DND-41 (cell line): ENCODE measurements at regions not wholly inside any gene's neighbourhood (a gene's known extent, or its start where the extent isn't known, plus 50 kb on each side); places are given as distances from the start of the nearest gene placed in this dataset.

Experiments used
- ATAC-seq: fragments of 200-7000 bp; cut with Tn5 transposase; 3 replicates; pipeline ENCODE4 v1.9.1; 2021; ENCODE audit warnings: low read depth; ENCODE audit not compliant: insufficient read depth
- DNase-seq: peaks from one replicate; pipeline ENCODE4 v3.0.0-alpha.2; 2020
- H2AFZ ChIP-seq: 2 replicates; pipeline ENCODE4 v1.6.0; 2012; ENCODE audit warnings: low read depth, low read length
- H3K27ac ChIP-seq: 2 replicates; pipeline ENCODE4 v1.5.1; 2012; ENCODE audit warnings: low read length, inconsistent platforms
- H3K27me3 ChIP-seq: fragments of 200-600 bp; sonication (generic); 2 replicates; pipeline ENCODE4 v1.6.0; 2012; ENCODE audit warnings: low read length, mild to moderate bottlenecking, inconsistent platforms; ENCODE audit not compliant: insufficient read depth, poor library complexity
- H3K36me3 ChIP-seq: 2 replicates; pipeline ENCODE4 v1.5.1; 2012; ENCODE audit warnings: low read length, inconsistent platforms; ENCODE audit not compliant: insufficient read depth
- H3K4me1 ChIP-seq: 2 replicates; pipeline ENCODE4 v1.5.1; 2012; ENCODE audit warnings: mild to moderate bottlenecking, low read length; ENCODE audit not compliant: insufficient read depth
- H3K4me2 ChIP-seq: 2 replicates; pipeline ENCODE4 v1.6.0; 2012; ENCODE audit warnings: mild to moderate bottlenecking, moderate library complexity, low read length, inconsistent platforms; ENCODE audit not compliant: insufficient read depth
- H3K4me3 ChIP-seq, 2 experiments: fragments of 200-600 bp in 1 of 2; shearing (Covaris generic) in 1 of 2; 2 replicates each; pipeline ENCODE4 v1.5.1; 2012 to 2016; ENCODE audit warnings: inconsistent platforms in 2 of 2, low read length in 2 of 2, mild to moderate bottlenecking in 2 of 2, low read depth in 1 of 2, moderate library complexity in 1 of 2
- H3K79me2 ChIP-seq: 2 replicates; pipeline ENCODE4 v1.6.0; 2012; ENCODE audit warnings: low read length, inconsistent platforms; ENCODE audit not compliant: insufficient read depth
- H3K9ac ChIP-seq: 2 replicates; pipeline ENCODE4 v1.6.0; 2012; ENCODE audit warnings: low read depth, mild to moderate bottlenecking, inconsistent platforms, low read length, moderate library complexity
- H3K9me3 ChIP-seq: 2 replicates; pipeline ENCODE4 v1.5.1; 2012; ENCODE audit warnings: low read length, moderate library complexity, mild to moderate bottlenecking, inconsistent platforms; ENCODE audit not compliant: insufficient read depth, severe bottlenecking
- H4K20me1 ChIP-seq: 2 replicates; pipeline ENCODE4 v1.6.0; 2012; ENCODE audit warnings: low read length; ENCODE audit not compliant: insufficient read depth
- CTCF ChIP-seq: IDR thresholded peaks from 2 replicates; pipeline ENCODE4 v1.5.1; 2012; ENCODE audit warnings: borderline replicate concordance, low read length, moderate library complexity, mild to moderate bottlenecking; ENCODE audit not compliant: poor library complexity, severe bottlenecking; ENCODE audit errors: extremely low read depth
- EZH2 ChIP-seq: IDR thresholded peaks from 3 replicates; pipeline ENCODE4 v1.6.1; 2012; ENCODE audit warnings: borderline replicate concordance, low read depth, mild to moderate bottlenecking, moderate library complexity, low read length, inconsistent platforms; ENCODE audit not compliant: severe bottlenecking

- DNase-seq = no peak
- Histone ChIP-seq H2AFZ (no peak overlapping the region), H3K9ac (no peak overlapping the region), H3K27me3 (no peaks in the 10 kb centered on the region), H4K20me1 (no peaks in the 10 kb centered on the region), H3K4me2 (no peak overlapping the region), H3K4me3 (no peak overlapping the region), H3K9me3 (peaks cover 5% of the 10 kb centered on the region), H3K27ac (no peak overlapping the region), H3K36me3 (no peaks in the 10 kb centered on the region), H3K4me1 (no peaks in the 10 kb centered on the region), H3K79me2 (no peaks in the 10 kb centered on the region)
- ATAC-seq = no peak
- no peak for TF ChIP-seq EZH2
- TF ChIP-seq CTCF = no peak
These were observed 169.8 kb upstream of the GRAMD2B start for GRCh38 chr5:126253406-126253805.

GRCh38 chr5:126263591-126264184 lies 159.5 kb upstream of the GRAMD2B start:
- Histone ChIP-seq H3K79me2 (no peaks in the 10 kb centered on the region), H3K9ac (no peak overlapping the region), H3K27me3 (no peaks in the 10 kb centered on the region), H3K27ac (no peak overlapping the region), H3K9me3 (peaks cover 10% of the 10 kb centered on the region), H3K4me3 (no peak overlapping the region), H4K20me1 (no peaks in the 10 kb centered on the region), H3K4me1 (no peaks in the 10 kb centered on the region), H3K4me2 (no peak overlapping the region), H2AFZ (no peak overlapping the region), H3K36me3 (no peaks in the 10 kb centered on the region)
- ATAC-seq (no peak), DNase-seq (no peak)
- TF ChIP-seq EZH2 (no peak), CTCF (no peak)

GRCh38 chr5:126265917-126266316 lies 157.3 kb upstream of the GRAMD2B start:
- Histone ChIP-seq H3K9me3 (peaks cover 6% of the 10 kb centered on the region), H3K4me3 (no peak overlapping the region), H3K36me3 (no peaks in the 10 kb centered on the region), H3K9ac (no peak overlapping the region), H3K27me3 (no peaks in the 10 kb centered on the region), H3K27ac (no peak overlapping the region), H3K79me2 (no peaks in the 10 kb centered on the region), H3K4me2 (no peak overlapping the region), H2AFZ (no peak overlapping the region), H4K20me1 (no peaks in the 10 kb centered on the region), H3K4me1 (no peaks in the 10 kb centered on the region)
- TF ChIP-seq EZH2 = no peak
- no peak for TF ChIP-seq CTCF
- ATAC-seq (no peak), DNase-seq (no peak)
